C4-2B (cell line): ENCODE measurements at regions not wholly inside any gene's neighbourhood (a gene's known extent, or its start where the extent isn't known, plus 50 kb on each side); places are given as distances from the start of the nearest gene placed in this dataset.

Experiments used
- ZFX ChIP-seq: fragments of 450-650 bp; IDR thresholded peaks from 2 replicates; pipeline ENCODE4 v1.6.1; 2017
- TF ChIP-seq, protein P1 (sequence below): fragments of 450-650 bp; conservative IDR thresholded peaks from 2 replicates; pipeline ENCODE4 v1.5.1; 2017; ENCODE audit warnings: mild to moderate bottlenecking

DNA sequence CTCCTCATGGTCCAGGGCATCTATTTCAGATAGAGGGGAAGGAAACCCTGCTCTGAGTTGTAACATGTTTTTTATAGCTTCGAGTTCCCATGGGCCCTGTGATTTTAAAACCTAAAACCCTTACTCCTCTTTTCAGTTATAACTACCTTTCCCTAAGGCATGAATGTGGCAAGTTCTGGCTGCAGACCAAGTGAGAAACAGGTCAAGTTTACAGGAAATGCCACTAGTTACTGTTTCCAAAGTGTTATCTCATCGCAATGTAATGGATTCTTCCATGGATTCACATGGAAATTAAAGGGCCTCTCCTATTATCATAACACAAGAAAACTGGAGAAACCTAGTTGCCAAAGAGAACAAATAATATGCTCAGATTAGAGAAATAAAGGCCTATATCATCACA lies 574.5 kb upstream of the GRAMD2B start:
- TF ChIP-seq, protein P1, sequence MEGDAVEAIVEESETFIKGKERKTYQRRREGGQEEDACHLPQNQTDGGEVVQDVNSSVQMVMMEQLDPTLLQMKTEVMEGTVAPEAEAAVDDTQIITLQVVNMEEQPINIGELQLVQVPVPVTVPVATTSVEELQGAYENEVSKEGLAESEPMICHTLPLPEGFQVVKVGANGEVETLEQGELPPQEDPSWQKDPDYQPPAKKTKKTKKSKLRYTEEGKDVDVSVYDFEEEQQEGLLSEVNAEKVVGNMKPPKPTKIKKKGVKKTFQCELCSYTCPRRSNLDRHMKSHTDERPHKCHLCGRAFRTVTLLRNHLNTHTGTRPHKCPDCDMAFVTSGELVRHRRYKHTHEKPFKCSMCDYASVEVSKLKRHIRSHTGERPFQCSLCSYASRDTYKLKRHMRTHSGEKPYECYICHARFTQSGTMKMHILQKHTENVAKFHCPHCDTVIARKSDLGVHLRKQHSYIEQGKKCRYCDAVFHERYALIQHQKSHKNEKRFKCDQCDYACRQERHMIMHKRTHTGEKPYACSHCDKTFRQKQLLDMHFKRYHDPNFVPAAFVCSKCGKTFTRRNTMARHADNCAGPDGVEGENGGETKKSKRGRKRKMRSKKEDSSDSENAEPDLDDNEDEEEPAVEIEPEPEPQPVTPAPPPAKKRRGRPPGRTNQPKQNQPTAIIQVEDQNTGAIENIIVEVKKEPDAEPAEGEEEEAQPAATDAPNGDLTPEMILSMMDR, result no peak
- no peak for TF ChIP-seq ZFX
